NCI-H146 (cell line): ENCODE measurements at regions not wholly inside any gene's neighbourhood (a gene's known extent, or its start where the extent isn't known, plus 50 kb on each side); places are given as distances from the start of the nearest gene placed in this dataset.

Source experiments
- DNase-seq: peaks from one replicate; lab custom pipeline; 2025; lab: John Stamatoyannopoulos, UW

- DNase-seq = no peak
Measured at GRCh38 chr11:122451911-122452310, 203.6 kb upstream of the UBASH3B start.

- no peak for DNase-seq
Measured at GRCh38 chr11:122441666-122442035, 213.9 kb upstream of the UBASH3B start.

GRCh38 chr11:122440811-122441665 lies 214.5 kb upstream of the UBASH3B start:
- no peak for DNase-seq

- no peak for DNase-seq
Measured at GRCh38 chr11:122439866-122440810, 215.4 kb upstream of the UBASH3B start.

- no peak for DNase-seq
Measured at GRCh38 chr11:122436188-122436555, 219.3 kb upstream of the UBASH3B start.

GRCh38 chr11:122435540-122436187 lies 219.9 kb upstream of the UBASH3B start:
- DNase-seq = no peak

GRCh38 chr11:122434786-122435185 lies 220.7 kb upstream of the UBASH3B start:
- no peak for DNase-seq

- no peak for DNase-seq
Measured at GRCh38 chr11:122430490-122430889, 225.0 kb upstream of the UBASH3B start.

- DNase-seq = no peak
Measured at GRCh38 chr11:122426073-122426472, 229.4 kb upstream of the UBASH3B start.

- no peak for DNase-seq
Measured at GRCh38 chr11:122424636-122425035, 230.9 kb upstream of the UBASH3B start.

GRCh38 chr11:122423886-122424285 lies 231.6 kb upstream of the UBASH3B start:
- DNase-seq = no peak

GRCh38 chr11:122423273-122423672 lies 232.2 kb upstream of the UBASH3B start:
- DNase-seq = no peak

GRCh38 chr11:122422682-122423081 lies 232.8 kb upstream of the UBASH3B start:
- no peak for DNase-seq

GRCh38 chr11:122421702-122422101 lies 233.8 kb upstream of the UBASH3B start:
- no peak for DNase-seq

GRCh38 chr11:122418032-122418431 lies 237.5 kb upstream of the UBASH3B start:
- no peak for DNase-seq

GRCh38 chr11:122414406-122415018 lies 241.0 kb upstream of the UBASH3B start:
- no peak for DNase-seq

- no peak for DNase-seq
Measured at GRCh38 chr11:122413677-122414076, 241.8 kb upstream of the UBASH3B start.

- DNase-seq = no peak
Measured at GRCh38 chr11:122412581-122412980, 242.9 kb upstream of the UBASH3B start.

- no peak for DNase-seq
Measured at GRCh38 chr11:122406466-122406865, 249.1 kb upstream of the UBASH3B start.

- no peak for DNase-seq
Measured at GRCh38 chr11:122405547-122406341, 249.8 kb upstream of the UBASH3B start.

GRCh38 chr11:122404571-122404970 lies 251.0 kb upstream of the UBASH3B start:
- no peak for DNase-seq
